ENCODE measurements at regions not wholly inside any gene's neighbourhood (a gene's known extent, or its start where the extent isn't known, plus 50 kb on each side); places are given as distances from the start of the nearest gene placed in this dataset.

DNA sequence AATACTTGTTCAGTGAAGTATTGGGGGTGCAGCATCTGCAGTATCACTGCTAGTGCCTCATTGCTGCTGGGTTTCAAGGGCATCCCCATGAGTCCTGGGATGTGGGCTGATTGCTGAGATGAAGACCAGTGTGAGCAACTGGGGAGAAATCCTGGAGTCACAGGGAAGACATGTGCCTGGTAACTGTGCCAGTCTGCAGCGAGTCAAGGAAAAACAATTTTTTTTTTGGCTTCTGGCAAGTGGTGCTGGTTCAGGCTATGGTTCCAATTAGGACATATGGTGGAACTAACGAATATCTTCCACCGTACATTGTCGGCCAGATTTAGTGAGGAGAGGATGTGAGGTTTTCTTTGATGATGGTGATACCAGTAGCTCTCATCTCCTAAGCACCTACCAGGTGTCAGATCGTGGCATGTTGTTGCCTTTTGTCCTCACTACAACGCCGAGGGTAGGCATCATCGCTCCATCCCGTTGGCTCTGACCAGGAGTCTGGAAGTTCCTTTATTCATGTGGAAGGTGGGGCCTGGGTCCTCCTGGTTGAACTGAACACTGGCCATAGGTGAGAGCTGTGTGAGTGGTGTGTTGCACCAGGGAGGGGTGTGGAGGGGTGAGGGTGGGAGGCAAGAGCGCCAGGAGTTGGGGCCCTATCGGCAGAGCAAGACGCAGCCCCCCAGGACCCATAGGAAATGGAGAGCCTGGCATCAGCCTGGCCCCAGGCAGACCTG lies 118.0 kb upstream of the HS6ST1 start:
- TF ChIP-seq, protein P1, sequence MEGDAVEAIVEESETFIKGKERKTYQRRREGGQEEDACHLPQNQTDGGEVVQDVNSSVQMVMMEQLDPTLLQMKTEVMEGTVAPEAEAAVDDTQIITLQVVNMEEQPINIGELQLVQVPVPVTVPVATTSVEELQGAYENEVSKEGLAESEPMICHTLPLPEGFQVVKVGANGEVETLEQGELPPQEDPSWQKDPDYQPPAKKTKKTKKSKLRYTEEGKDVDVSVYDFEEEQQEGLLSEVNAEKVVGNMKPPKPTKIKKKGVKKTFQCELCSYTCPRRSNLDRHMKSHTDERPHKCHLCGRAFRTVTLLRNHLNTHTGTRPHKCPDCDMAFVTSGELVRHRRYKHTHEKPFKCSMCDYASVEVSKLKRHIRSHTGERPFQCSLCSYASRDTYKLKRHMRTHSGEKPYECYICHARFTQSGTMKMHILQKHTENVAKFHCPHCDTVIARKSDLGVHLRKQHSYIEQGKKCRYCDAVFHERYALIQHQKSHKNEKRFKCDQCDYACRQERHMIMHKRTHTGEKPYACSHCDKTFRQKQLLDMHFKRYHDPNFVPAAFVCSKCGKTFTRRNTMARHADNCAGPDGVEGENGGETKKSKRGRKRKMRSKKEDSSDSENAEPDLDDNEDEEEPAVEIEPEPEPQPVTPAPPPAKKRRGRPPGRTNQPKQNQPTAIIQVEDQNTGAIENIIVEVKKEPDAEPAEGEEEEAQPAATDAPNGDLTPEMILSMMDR (IDR thresholded peaks at IDR 0.05): no peak
- no peak for TF ChIP-seq POLR2A (IDR thresholded peaks at IDR 0.05)

Measured in lower leg skin (tissue), 3 donors.